Breast epithelium (tissue), 3 donors: ENCODE measurements at regions not wholly inside any gene's neighbourhood (a gene's known extent, or its start where the extent isn't known, plus 50 kb on each side); places are given as distances from the start of the nearest gene placed in this dataset.

ENCODE experiments used
- POLR2A ChIP-seq: fragments of 450-650 bp; IDR thresholded peaks from one replicate; pipeline ENCODE4 v1.6.1; 2016; ENCODE audit warnings: antibody characterized with exemption, mild to moderate bottlenecking, moderate library complexity
- TF ChIP-seq, protein P1 (sequence below), 3 donors: fragments of 450-650 bp; IDR thresholded peaks; one replicate each; pipeline ENCODE4 v1.5.1; 2016 to 2017; ENCODE audit warnings: antibody characterized with exemption in 3 of 3, mild to moderate bottlenecking in 3 of 3, moderate library complexity in 3 of 3

DNA sequence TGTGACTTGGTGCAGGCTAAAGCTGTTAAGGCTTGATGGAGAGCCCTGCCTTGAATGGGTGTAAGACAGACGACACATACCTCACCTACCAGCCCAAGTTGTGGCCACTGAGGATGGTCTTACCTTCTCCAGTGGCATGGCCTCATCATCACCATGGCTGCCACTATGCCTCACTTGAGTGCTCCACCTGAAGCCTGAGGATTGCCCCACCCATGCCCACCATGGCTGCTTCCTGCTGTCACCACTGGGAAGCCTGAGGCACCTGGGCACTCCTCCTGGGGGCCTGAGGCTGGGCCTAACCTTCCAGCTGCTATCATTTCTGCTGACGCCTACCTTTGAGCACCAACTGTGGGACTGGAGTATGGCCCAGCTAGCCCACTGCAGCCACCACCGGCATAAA is 1605.7 kb upstream of the FLRT2 start:
- TF ChIP-seq, protein P1, sequence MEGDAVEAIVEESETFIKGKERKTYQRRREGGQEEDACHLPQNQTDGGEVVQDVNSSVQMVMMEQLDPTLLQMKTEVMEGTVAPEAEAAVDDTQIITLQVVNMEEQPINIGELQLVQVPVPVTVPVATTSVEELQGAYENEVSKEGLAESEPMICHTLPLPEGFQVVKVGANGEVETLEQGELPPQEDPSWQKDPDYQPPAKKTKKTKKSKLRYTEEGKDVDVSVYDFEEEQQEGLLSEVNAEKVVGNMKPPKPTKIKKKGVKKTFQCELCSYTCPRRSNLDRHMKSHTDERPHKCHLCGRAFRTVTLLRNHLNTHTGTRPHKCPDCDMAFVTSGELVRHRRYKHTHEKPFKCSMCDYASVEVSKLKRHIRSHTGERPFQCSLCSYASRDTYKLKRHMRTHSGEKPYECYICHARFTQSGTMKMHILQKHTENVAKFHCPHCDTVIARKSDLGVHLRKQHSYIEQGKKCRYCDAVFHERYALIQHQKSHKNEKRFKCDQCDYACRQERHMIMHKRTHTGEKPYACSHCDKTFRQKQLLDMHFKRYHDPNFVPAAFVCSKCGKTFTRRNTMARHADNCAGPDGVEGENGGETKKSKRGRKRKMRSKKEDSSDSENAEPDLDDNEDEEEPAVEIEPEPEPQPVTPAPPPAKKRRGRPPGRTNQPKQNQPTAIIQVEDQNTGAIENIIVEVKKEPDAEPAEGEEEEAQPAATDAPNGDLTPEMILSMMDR (IDR thresholded peaks at IDR 0.05) = no peak
- no peak for TF ChIP-seq POLR2A
